ENCODE measurements at regions not wholly inside any gene's neighbourhood (a gene's known extent, or its start where the extent isn't known, plus 50 kb on each side); places are given as distances from the start of the nearest gene placed in this dataset. TPM values are rescaled to one million over a fixed set of nuclear protein-coding genes. Genes with fewer than 3 reads are reported as not detected.

- DNase-seq (ENCODE audit: low spot score), result no peak
These were observed 132.3 kb downstream of the CEP57L1 start for GRCh38 chr6:109227646-109228045.

- no peak for DNase-seq (ENCODE audit: low spot score)
These were observed 131.0 kb downstream of the CEP57L1 start for GRCh38 chr6:109226353-109226752.

GRCh38 chr6:109225946-109226345 is 130.6 kb downstream of the CEP57L1 start:
- DNase-seq (ENCODE audit: low spot score), result no peak

GRCh38 chr6:109224994-109225393 is 129.7 kb downstream of the CEP57L1 start:
- DNase-seq (ENCODE audit: low spot score), result no peak

DNA sequence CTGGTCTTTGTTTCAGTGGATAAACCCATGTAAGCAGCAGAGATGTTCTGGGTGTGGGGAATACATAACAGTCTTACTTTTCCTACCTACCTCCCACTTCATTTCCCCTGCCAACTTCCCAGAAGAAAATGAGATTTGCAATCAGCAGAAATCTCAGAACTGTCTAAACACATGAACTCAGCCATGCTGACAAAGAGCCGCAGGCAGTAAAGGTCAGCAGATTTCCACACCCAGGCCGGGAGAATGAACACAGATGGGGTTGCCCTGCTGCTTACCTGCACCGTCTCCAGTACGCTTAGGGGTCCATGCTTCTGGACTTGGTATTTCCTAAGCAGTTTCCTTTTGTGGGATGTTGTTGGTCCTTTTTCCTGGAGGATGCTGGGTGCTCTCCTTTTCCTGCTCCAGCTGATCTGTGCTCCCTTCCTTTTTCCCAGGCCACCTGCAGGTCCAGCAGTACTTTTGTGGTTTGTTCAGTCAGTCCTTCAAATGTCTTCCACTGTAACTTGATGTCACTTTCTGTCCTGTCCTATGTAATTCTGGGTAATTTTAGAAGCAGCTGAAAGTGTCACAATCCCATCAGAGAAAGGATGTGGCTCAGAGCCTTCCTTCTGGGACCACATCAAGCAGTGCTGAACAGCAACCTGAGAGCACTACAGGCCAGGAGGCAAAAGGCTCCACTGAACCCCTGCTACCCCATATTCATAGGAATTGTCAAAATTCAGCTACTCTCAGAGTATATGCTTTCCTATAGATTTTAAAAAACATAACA is 129.0 kb downstream of the CEP57L1 start:
- no peak for DNase-seq (ENCODE audit: low spot score)

GRCh38 chr6:109222848-109223247 is 127.5 kb downstream of the CEP57L1 start:
- DNase-seq (ENCODE audit: low spot score), result no peak

DNA sequence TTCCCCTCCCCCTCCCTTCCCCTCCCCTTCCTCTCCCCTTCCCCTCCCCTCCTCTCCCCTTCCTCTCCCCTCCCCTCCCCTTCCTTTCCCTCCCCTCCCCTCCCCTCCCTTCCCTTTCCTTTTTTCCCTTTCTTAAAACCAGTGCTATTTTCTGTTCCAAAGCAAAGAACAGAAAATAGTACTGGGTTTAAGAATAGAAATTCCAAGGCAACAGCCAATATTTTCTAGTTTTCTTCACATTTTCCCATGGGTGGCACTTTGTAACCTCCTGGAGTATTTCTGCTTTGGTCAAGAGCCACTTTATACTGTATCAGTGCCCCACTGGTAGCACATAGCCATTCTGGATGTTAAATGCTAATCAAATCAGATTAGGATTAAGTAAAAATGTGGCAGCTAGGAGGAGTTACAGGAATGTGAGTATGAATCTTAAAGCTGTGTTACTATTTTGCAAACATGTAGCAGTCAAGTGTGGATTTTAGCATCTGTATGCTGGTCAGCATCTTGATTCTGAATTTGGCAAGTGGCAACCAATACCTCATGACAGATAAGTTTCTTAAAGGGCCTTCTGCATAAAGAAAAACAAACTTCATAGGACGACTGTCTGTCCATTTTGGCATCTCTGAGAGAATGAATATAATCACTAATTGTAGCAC is 126.4 kb downstream of the CEP57L1 start:
- DNase-seq (ENCODE audit: low spot score), result no peak

Small RNA genes in the stretch of these regions (small RNA-seq; reads per million reads assigned to genes)
- not detected for gene AL359711.1
- gene RNY3P11, result not detected

All from HT-29 (cell line).